GM12878 (cell line): ENCODE measurements at regions not wholly inside any gene's neighbourhood (a gene's known extent, or its start where the extent isn't known, plus 50 kb on each side); places are given as distances from the start of the nearest gene placed in this dataset.

Source experiments
- BCL3 ChIP-seq: IDR thresholded peaks from 2 replicates; pipeline ENCODE4 v1.6.1; 2011; ENCODE audit warnings: borderline replicate concordance, low read depth, mild to moderate bottlenecking, moderate library complexity, low read length; ENCODE audit not compliant: insufficient read depth, poor library complexity, severe bottlenecking
- SMAD1 ChIP-seq: fragments of 450-650 bp; IDR thresholded peaks from 2 replicates; pipeline ENCODE4 v1.6.1; 2018; ENCODE audit warnings: mild to moderate bottlenecking, low read depth; ENCODE audit not compliant: partially characterized antibody

DNA sequence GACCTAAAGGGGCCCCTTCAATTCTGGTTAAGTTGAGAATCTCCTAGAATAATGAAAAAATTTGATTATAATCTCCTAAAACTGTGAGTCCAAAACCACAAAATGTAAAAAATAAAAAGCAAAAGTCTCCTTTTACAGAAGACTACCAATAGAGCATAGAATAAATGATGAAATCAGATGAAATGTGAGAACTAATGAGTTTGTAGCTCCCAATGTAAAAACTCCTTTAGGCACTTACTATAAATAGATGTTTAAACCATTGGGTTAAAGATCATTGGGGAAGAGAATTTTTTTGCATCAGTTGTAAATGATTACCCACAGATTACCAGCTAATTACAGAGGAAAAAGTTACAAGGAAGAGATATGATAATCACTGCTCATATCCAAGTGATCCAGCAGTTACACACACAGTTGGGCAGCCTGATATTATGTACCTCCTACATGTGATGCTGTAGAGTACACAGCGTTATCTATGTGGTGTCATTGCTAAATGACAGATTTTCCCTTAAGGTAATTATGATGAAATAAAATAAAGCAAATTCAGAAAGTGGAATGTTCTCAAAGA, 282.7 kb upstream of the SEMA3D start:
- TF ChIP-seq SMAD1, result no peak
- no peak for TF ChIP-seq BCL3
